DMS 273 (cell line): ENCODE measurements at regions not wholly inside any gene's neighbourhood (a gene's known extent, or its start where the extent isn't known, plus 50 kb on each side); places are given as distances from the start of the nearest gene placed in this dataset.
A peak's percentile ranks its signal among the peaks of the same experiment; 100 is the strongest.

Source experiments
- DNase-seq: peaks from one replicate; lab custom pipeline; 2025; ENCODE audit not compliant: unreplicated experiment; lab: John Stamatoyannopoulos, UW

DNA sequence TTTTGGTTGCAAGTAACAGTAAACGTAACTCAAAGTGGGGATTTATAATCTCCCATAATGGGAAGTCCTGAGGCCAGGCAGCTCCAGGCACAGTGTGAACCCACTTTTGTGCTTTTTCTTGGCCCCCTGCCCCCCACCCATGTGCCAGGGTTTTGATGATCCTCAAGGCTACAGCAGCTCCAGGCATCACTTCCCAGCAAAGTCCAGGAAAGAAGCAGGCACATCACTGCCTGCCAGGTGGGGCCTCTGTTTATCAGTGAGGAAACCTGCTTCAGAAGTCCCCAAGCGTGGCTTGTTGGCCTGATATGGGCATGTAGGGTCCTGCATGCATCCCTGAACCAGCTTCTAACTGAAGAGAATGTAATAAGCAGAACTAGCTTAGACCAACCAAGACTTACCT lies 299.2 kb upstream of the SKOR2 start:
- no peak for DNase-seq

DNA sequence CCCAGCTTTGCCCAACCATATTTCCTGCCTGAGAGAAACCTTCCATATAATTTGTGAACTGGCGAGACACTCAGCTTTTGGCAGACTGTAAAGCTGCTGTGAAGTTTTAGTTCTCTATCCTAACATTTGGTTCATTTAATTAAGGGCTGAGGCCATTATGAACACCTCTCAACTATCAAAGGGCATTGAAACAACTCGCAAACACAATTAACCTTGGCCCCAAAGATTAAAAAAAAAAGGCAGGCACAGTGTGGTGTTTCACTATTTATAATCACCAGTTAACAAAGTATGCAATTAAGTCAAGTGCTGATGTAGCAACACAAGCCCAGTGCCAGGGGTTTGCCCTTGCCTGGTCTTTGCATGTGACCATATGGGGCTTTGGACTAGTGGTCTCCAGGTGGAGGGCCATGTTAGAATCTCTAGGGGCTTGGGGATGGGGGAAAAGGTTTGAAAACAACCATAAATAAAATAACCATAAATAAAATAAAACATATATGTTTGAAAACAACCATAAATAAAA lies 297.6 kb upstream of the SKOR2 start:
- DNase-seq = no peak

DNA sequence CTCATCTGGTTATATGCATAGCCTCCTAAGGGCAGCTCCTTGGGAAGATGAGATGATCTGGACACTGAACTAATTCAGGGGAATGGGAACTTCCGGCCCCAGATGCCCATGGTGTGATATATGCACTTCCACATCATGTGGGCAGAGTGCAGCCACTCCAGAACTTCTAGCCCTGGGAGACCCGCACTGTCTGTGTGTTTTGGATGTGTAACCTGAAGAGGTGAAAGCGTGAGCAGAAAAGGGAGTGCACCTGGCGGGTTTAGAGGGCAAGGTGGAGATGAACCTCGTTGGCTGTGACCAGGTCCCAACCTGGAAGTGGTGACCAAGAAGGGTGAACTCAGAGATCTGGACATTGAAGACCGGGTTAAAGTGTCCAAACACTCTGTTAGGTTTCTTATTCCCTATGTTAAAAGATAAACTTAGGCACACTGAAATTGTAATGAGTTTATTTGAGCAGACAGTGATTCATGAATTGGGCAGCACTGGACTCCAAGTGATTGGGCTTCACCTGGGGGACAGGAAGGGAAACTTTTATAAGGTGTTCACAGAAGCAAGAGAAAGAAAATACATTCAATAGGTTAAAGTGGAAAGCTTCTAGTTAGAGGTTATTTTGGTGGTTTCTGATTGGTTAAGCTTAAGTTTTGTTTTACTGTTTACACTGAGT lies 296.2 kb upstream of the SKOR2 start:
- DNase-seq = no peak

DNA sequence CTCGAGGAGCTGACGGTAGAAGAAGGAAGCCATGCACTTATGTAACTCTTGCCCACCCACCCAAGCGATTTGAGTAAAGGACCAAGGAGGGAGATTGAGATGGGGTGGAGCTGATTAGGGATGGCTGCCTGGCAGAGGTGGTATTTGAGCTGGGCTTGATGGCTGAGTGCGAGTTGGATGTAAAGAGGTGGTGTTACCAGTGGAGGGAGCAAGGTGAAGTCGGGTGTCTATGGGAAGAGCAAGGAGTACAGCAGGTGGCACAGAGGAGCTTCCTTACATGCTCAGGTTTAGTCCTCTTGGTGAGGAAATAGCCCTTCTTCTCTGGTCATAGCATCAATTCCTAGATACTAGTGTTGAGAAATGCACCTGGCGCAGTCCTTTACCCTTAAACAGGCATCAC lies 294.2 kb upstream of the SKOR2 start:
- no peak for DNase-seq

DNA sequence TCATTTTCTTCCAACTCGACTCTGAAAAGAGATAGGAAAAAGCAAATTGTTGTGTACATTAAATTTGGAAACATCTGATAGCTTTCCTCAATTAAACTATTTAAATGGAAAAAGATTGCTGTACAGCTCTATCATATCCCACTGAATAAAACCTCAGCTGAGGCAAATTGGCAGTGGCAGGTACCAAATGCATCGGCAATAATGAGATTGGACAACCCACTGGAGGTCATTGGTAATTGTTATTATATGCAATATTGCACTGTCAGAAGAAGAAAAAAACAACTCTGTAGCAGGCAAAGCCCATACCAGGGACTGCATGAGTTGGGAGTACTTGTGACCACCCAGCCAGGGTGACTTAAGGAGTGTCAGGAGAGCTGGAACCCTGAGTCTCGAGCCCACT lies 291.6 kb upstream of the SKOR2 start:
- DNase-seq = no peak

DNA sequence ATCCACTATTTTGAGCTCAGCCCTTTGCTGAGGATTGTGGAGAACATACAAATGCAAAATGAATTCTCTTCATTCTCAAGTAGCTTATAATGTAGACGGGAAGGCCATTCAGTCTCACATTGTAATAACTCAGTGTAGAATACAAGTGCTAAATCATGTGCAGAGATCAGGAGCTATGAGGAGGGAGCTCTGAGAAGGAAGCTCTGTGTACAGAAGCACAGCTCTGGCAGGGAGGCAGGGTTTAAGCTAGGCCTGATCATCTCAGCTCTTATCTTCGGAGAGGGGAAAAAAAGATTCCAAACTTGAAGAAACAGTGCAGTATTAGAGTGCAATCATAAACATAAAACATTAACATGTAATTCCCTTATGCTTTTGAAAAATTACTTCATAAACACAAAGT lies 291.1 kb upstream of the SKOR2 start:
- no peak for DNase-seq

DNA sequence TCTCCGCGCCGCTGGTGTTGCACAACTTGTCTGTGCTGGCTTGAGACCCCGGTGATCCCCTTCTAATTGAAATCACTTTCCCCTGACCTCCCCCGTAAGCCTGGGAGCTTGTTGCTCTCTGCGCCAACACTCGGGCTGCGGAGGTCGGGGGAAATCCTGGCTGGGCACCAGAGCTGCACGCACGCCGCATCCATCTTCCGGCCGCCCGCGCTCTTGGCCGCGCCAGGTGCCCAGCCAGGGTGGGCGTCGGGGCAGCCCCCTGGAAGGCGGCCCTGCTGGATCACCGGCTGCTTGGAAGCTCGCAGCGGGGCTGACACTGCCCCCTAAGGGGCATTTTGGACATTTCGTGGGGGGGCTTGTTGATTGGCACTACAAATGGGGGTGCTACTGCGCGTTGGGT lies 280.3 kb upstream of the SKOR2 start:
- peak; percentile 5 for DNase-seq

DNA sequence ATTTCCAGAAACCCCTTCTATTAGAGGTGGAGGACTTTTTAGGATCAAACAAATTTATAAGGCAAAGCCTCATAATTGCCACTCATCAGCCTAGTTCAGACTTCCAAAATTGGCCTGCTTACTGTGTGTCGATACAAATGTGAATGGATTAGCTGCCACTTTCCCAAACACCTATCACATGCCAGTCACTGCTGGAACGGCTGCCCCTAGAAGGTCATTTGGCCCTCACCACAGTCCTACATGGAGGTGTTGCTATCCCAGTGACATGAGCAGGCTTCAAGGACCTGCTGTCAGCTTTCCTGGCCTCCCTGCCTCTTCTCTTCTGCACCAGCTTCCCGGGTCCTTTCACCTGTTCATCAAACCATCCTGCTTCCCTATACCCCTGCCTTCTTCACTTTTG lies 279.2 kb upstream of the SKOR2 start:
- DNase-seq = no peak

DNA sequence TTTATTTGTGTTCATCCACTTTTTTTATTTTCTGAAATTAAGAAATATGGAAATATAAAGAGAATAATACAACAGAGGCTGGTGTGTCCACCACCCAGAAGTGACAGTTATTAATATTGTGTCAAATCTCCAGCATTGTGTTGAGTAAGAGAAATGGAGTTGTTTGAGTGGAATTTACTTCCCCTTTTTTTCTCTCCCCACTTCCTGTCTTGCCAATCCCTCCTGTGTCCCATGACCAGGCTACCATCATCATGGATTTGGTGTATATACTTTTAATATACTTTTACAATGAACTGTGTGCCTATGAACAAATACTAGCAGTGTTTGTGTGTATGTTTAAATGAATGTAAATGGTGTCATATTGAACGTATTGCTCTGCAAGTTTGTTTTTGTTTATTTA lies 276.9 kb upstream of the SKOR2 start:
- DNase-seq = no peak

DNA sequence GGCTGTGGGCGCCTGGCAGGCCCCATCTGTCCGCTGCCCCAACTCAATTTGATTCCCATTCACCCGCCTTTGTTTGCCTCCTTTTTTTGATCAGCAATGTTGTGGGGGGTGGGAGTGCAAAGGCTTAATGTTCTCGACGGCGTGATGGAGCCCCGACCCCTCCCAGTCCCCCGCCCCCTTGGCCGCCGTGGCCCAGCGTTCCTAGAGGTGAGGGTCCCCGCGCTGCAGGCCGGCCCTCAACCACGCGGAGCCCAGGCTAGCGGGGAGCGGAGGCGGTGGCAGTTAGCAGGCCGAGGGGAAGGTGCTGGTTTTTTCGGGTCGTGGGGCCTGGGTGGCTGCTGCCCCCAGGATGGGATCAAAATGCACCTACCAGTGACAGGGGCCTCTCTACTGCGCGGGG lies 274.7 kb upstream of the SKOR2 start:
- no peak for DNase-seq

DNA sequence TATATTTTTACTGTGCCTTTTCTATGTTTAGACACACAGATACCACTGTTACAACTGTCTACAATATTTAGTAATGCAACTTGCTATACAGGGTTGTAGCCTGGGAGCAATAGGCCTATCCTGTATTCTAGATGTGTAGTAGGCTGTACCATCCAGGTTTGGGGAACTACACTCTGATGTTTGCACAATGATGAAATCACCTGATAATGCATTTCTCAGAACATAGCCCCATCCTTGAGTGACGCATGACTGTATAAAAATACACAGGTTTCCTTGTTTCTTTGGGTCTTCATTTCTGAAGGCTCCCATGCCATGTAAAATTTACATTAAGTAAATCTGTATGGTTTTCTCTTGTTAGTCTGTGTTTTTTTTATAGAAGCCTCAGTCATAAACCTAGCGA lies 270.9 kb upstream of the SKOR2 start:
- DNase-seq = no peak

DNA sequence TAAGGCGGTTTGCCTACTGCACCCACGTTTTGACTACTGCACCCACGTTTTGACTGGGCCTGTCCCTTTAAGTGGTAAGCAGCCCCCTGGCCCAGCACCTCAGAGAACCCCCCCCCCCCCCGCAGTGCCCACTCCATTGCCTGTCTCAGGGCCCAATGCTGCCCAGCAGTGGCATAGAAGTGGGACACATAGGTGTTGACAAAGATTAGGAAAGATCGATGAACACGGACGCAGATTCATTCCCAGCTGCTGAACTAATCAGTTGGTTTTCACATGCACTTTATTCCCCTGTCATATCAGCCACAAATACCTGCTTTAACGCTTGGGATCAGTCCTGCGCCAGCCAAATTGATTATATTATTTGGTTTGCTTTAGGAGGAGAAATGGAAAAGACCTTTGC lies 268.8 kb upstream of the SKOR2 start:
- DNase-seq = no peak

DNA sequence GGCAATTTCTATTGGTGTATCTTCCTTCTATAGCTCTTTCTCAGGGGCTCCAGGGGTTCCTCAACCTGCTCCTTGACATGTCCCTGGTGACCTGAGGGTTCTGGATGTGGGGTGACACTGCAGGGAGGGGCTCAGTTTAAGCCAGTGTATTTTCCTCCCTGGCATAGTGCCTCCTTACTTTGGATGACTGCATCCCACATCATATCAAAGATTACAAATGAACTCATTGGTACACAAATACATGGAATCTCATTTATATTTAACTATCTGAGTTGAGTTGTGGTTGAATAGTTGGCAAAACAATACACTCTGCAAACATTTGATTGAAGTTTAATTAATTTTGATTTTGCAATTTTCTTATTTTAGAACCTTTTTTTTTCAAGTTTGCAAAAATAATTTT lies 268.2 kb upstream of the SKOR2 start:
- no peak for DNase-seq

DNA sequence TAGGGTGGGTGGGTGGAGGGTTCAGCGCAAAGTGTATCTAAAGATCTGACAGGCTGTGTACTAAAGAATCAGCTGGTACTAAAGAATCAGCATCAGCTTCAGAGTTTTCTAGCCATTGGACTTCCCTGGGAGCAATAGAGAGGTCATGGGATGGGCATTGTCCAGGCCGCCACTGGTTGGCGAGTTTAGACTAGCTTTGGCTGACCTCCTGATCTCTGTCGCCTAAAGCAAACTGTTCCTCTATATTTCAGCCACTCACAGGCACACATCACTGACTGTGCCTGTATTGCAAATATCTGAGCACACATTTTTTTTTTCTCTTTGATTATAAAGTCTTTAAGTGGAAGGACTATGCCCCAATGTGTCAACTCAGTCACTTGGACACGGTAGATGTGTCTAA lies 267.8 kb upstream of the SKOR2 start:
- DNase-seq = no peak

DNA sequence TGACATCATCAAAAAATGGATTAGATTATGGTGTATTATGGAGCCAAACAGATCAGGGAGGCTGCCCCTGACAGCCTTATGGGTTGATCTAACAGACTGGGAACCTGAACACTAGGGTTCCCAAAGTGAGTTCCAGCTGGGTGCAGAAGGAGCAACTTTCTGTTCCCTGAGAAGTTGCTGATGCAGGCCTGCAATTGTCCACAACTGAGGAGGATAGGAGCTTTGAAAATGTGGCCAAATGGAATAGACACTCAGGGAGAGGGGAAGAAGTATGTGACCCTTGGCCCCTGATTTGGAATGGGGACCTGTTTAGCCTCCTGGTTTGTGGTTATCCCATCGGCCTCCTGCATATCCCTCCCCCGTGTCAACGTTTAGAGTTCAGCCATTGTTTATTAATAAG lies 262.2 kb upstream of the SKOR2 start:
- no peak for DNase-seq

DNA sequence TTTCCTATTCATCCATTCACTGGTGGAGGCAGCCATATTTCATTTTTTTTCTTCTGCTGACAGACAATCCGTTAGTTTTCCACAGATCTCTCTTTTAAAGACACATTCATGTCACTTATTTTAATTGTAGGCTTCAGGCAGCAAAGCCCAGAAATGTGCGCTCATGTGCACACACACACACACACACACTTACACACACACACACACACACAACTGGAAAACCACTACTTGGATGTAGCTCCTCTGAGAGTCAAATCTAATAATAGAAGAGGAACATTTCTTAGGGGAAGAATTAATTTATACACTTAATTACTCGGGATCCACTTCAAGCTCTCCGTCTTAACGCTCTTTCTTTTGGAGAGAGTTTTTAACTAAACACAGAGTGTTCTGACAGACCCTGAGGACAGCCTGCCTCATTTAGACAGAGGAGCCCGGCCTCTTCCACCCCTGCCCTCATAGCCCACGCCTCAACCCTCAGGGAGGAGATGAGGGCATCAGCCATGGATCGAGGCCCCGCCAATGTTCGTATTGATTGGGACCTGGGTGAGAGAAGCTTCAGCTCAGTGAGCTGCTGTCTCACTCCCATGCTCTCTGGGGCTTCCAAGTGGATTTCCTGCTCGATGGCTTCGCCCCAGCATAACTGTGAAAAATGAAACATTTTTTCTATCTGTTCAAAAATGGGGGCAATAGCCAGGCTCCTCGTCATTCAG lies 261.4 kb upstream of the SKOR2 start:
- DNase-seq = no peak

DNA sequence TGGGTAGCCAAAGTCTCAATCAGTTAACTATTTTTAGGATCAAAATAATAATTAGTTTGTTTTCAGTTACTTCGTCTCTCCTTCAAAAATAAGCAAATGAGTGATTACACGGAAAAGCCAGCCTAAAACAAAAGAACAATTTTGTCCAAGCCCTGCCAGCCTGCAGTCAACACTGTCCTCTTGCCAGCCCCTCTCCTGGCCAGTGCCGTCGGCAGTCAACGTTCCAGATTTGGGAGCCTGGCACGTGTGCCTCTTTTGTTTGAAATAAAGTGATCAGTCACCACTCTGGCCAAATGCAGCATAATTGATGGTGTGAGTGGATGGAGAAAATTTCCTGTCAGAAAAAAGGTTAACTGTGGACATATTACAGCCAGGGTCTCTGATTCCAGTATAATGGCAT lies 260.6 kb upstream of the SKOR2 start:
- DNase-seq = no peak

DNA sequence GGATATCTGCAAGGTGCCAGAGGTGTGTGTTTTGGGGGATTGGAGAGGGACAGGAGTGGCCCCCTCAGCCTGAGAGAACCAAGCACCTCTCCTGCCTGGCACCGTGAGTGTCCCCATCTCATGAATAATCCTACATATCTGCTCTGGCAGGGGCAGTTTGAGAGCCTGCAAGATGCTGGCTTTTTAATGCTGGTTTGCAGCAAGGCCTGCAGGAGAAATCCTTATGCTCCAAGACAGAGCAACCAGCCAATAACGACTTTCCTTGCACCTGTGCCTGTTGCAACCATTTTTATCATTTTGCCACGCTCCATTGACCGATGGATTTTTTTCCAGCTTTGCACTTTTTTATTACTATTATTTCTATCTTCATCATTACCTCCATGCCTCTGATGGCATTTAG lies 259.4 kb upstream of the SKOR2 start:
- no peak for DNase-seq

DNA sequence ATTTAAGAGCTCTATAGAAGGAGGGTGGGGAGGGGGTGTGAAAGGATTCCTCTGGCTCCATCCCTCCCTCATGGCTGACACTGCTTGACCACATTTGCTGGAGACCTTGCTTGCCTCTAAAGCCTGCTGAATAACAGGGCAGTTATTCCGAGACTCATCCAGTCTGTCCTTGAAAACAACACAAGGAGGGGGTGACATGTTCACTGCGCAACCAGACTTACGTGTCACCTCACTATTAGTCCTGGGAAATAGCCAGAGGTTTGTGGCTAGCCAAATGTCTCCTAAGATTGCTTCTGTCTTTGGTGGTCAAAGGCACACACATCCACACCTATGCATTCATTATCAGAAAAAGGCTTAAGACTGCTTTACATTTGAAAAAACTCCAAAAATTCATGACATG lies 256.2 kb upstream of the SKOR2 start:
- DNase-seq = no peak

DNA sequence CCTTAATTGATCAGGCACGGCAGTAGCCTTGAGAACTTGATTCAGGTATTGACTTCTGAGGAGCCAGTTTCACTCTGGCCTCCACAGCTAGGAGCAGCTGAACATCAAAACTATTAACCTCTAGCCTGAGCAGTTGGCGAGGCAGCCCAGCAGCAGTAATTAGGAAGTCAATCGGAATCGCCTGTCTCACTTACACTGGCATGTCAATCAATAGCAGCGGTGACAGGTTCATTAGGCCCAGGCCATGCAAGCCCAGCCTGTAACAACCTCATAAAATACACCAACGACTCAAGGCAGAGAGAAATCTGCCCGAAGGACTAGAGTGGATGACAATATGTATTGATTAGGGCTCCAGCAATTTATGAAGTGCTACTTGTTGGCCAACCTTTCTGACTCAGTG lies 255.4 kb upstream of the SKOR2 start:
- no peak for DNase-seq

DNA sequence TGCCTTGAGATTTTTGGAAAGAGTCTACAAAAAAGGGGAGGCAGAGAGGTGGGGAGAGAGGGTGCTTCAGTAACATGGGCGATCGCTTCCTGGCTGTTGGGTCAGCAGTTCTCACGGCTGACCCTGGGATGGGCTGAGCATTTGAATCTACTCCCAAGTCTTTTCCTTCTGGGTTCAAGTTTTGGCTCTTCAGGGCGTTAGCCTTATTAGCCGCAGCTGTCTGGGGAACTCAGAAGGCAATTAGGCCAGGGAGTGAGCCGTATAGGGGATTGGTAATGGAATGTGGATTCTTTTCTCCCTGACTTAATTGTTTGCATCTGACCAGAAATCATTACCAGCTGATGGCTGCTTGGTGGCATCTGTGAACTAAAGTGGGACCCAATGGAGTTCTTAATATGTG lies 250.5 kb upstream of the SKOR2 start:
- DNase-seq = no peak

DNA sequence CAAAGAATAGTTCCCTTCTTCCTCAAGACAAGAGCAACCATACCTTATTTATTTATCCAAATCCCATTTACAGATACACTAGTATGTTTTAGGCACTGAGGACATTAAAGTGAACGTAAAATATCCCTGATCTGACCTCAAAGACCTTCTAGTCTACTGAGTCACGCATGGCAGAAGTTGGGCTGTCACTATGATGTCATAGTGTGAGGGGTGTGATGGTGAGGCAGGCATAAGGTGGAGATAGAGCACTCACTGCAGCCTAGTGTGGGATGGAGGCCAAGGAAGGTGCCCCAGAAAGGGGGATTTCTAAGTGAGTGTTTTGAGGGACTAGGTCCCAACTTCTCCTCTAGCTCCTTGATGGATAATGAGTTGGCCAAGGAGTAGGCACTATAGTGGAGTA lies 249.5 kb upstream of the SKOR2 start:
- no peak for DNase-seq

DNA sequence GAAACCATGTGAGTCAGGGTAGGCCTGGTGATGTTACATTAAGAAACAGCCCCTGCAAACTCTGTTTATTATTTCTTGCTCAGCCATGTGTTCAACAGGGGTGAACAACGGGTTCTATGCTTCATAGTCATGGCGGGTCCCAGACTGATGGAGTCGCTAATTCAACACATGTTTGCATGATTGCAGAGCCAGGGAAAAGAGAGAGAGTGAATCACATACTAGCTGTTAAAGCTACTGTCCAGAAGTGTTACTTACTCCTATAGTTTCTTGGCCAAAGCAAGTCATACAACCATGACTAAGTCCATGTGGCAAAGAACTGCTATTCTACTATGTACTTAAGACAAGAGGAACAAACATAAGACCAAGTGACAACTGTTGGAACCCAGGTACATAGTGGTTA lies 241.2 kb upstream of the SKOR2 start:
- DNase-seq = no peak
